DND-41 (cell line): ENCODE measurements at regions not wholly inside any gene's neighbourhood (a gene's known extent, or its start where the extent isn't known, plus 50 kb on each side); places are given as distances from the start of the nearest gene placed in this dataset.

Source experiments
- CTCF ChIP-seq: IDR thresholded peaks from 2 replicates; pipeline ENCODE4 v1.5.1; 2012; ENCODE audit warnings: borderline replicate concordance, low read length, moderate library complexity, mild to moderate bottlenecking; ENCODE audit not compliant: poor library complexity, severe bottlenecking; ENCODE audit errors: extremely low read depth
- EZH2 ChIP-seq: IDR thresholded peaks from 3 replicates; pipeline ENCODE4 v1.6.1; 2012; ENCODE audit warnings: borderline replicate concordance, low read depth, mild to moderate bottlenecking, moderate library complexity, low read length, inconsistent platforms; ENCODE audit not compliant: severe bottlenecking

GRCh38 chr2:100662866-100663265, 100.1 kb downstream of the PDCL3 start:
- no peak for TF ChIP-seq CTCF
- TF ChIP-seq EZH2: no peak
